Posterior vena cava (tissue), 2 donors: ENCODE measurements at regions not wholly inside any gene's neighbourhood (a gene's known extent, or its start where the extent isn't known, plus 50 kb on each side); places are given as distances from the start of the nearest gene placed in this dataset.
"Not testable (repeated sequence)": the region's sequence is repeated elsewhere in the genome, so short reads cannot be mapped to it uniquely, and the experiment has no call there.

ENCODE experiments used
- DNase-seq: peaks from one replicate; pipeline ENCODE4 v3.0.0-alpha.2; 2020; ENCODE audit warnings: low spot score
- intact Hi-C, 2 donors: fragments of 100-400 bp; cut with DNase I; formaldehyde crosslinking; loops; one replicate each; pipeline versions ENCODE4 v1.14.1 to v1.14.2; 2022 to 2023
- donor health status: DM: yes; HTN: yes; CAD: no.
- donor health status: DM: yes; HTN: yes; CAD: no.

DNA sequence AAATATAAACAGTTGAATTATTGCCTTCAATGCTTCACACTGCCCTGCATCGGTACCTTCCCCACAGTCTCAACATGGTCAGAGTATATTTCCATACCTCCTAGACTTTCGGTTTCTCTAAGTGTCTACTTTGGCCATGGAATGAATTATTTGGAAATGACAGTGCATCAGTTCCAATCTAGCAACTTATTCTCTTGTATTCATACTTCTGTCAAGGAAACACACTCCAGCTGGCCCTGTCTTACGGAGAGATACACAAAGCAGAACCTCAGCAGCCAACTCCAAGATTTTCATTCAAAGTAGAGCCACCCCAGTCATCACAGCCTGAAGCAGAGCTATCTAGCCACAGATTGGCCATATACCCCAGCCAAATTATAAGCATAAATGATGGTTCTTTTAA lies 518.4 kb upstream of the UBE2E2 start:
- intact Hi-C loops, result no loop called here
- DNase-seq, result no peak

DNA sequence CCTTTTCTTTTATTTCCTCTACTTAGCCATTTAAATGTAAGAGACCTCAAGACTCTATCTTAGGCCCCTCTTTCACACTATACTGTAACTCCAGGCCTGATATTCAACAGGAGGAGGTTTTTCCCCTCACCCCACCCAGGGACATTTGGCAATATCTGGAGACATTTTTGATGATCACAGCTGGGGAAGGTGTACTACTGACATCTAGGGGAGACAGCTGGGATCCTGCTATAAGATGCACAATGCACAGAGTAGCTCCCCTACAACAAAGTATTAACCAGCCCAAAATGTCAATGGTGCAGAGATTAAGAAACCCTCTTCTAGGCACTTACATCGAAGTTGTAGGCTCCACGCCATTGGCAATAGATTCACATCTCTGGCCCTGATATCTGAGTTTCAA lies 517.5 kb upstream of the UBE2E2 start:
- DNase-seq, result no peak
- intact Hi-C loops, result no loop called here

DNA sequence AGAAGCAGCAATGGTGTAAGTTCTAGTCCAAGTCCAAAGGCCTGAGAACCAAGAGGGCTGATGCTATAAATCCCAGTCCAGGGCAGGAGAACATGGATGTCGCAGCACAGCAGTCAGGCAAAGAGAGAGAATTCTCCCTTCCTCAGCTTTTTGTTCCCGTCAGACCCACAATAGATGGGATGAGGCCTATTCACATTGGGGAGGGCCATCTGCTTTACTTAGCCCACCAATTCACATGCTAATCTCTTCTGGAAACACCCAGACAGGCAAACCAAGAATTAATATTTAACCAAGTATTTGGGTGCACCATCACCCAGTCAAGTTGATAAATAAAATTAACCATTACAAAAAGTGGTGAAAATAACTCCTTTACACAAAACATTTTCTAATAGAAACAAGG lies 511.7 kb upstream of the UBE2E2 start:
- no peak for DNase-seq
- intact Hi-C loops, result no loop called here

DNA sequence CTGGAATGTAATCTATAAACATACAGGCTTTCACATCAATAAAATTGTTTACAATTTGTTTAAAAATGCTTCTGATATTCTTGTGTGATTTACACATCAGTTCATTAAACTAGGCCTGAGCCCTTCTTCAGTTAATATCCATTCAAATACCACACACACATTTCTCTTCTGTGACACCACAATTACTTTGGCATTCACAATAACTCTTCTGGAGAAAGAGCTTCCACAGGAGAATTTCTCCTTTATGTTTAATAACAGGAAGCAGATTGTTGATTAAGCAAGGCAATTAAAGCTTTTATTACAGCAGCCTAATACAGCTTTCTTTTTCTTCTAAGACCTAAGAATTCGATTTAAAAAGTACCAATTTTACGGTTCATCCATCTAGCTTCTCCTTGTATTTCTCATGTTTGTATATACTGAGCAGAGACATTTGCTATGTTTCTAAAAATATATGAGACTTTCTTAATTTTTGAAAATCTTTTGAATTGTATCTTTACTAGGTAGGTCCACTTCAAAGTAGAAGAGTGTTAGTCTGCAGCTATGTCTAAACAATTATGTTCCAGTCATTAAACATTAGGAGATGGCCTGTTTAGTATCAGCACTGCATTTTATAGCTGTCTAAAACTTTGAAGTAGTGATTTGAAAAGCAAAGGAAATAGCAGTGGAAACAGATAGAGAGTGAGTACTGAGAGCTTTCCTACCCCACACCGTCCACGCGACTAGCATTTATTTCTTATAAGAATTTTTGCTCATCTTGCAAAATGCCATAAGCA lies 511.1 kb upstream of the UBE2E2 start:
- intact Hi-C loops, result no loop called here
- no peak for DNase-seq

DNA sequence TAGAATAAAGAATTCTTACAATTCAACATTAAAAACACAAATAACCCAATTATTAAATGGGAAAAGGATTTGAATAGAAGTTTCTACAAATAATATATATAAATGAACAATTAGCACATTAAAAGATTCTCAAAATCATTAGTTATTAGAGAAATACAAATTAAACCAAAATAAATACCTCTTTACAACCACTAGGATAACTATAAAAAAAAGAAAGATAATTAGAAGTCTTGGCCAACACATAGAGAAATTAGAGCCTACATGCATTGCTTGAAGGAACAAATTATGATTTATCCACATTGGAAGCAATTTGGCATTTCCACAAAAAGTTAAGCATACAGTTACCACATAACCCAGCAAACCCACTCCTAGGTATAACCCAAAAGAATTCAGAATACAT lies 502.3 kb upstream of the UBE2E2 start:
- intact Hi-C loops, result no loop called here
- no peak for DNase-seq

DNA sequence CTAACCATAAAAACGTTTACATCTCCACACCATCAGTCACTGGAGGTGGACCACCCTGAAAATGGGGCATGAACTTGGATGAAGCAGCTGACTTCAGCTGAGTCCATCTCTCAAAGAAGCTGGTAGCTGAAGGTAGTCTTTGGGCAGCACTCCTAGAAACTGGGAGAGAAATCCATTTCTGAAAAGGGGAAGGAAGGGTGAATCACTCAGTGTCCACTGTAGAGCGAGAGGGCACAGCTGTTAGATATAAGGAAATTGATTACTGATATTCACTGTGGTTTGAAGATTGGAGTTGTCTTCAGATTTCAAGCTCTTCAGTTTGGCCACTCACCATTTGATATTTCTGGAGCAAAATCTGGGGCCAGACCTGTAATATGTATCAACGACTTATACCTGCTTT lies 499.0 kb upstream of the UBE2E2 start:
- DNase-seq, result no peak
- intact Hi-C loops, result no loop called here

DNA sequence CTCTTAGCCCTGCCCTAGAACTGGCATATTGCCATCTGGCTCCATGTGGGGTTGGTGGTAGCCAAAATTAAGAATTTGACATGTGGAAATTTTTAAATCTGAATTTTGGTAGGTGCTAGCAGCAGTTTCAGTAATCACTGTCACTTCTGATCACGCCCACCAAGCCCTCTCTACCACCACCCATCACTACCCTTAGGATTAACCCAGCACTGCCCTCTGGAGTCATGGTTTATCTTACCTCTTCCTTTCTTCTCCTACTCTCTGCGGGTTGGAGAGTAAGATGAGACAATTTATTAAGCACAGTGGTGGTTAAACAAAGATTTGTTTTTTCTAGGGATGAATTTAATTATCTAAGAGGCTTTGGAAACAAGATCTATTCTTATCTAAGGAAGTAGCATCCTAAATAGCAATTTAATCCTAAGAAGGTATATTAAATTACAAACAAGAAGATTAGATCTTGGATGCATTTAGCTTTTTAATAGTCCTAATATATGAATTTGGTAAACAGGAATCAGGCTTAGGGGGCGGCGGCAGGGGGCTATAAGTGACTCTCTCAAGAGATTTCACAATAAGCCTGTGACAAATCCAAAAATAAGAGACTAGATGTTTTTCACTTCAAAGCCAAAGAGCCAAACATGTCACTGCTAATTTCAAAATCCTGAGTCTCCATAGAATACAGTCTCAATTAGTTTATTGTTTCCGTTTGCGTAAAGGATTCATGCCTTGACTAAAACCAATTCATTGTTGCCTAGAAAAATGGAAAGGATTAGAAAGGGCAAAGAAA lies 498.4 kb upstream of the UBE2E2 start:
- DNase-seq, result no peak
- intact Hi-C loops, result no loop called here

DNA sequence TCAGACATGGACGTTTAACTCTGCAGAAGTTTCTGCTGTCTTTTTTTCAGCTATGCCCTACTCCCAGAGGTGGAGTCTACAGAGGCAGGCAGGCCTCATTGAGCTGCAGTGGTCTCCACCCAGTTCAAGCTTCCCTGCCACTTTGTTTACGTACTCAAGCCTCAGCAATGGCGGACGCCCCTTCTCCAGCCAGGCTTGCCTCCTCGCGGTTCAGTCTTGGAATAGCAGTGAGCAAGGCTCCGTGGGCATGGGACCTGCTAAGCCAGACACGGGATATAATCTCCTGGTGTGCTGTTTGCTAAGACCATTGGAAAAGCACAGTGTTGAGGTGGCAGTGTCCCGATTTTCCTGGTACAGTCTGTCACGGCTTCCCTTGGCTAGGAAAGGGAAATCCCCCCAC lies 496.2 kb upstream of the UBE2E2 start:
- intact Hi-C loops, DNase-seq: not testable (repeated sequence)

DNA sequence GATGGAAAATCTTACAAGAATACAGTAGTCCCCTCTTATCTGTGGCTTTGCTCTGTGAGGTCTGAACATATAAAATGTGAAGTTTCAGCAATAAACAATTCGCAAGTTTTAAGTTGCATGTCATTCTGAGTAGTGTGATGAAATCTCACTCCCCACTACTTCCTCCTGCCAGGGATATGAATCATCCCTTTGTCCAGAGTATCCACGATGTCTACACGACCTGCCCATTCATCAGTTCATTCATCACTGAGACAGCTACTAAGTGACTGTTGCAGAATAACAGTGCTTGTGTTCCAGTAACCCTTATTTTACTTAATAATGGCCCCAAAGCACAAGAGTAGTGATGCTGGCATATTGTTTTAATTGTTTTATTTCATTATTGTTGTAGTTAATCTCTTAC lies 489.2 kb upstream of the UBE2E2 start:
- no peak for DNase-seq
- intact Hi-C loops, result no loop called here

DNA sequence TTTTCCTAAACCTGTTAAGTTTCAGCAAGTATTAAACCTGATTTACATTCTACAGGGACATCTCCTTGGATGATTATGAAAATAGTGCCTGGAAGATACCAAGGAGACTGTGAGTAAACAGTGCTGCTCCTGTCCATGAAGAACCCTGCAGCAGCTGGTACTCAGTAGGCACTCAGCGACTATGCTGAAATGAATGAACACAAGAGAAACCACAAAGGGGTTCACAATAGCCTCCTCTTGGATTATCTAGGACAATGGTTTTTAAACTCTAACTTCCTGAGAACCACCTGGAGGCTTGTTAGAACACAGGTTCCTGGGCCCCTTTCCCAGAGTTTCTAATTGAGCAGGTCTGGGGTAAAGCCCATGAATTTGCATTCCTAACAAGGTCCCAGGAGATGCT lies 488.4 kb upstream of the UBE2E2 start:
- intact Hi-C loops, result no loop called here
- no peak for DNase-seq

DNA sequence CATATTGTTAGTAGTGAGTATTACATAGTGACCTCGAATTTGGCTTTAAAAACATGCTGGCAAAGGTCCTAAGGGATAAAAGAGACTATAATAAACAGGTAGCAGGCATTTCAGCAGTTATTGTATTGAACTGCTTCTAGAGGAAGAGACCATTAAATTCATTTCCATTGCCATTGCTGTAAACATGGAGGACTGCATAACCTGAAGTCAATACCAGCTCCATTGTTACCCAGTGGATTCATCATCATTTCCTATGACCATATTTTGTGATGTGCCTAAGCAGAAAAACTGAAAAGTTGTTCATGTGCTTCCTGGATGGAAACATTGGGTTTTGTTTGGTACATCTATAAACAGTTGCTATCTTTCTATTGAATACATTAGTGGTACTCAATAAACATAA lies 482.5 kb upstream of the UBE2E2 start:
- DNase-seq, result no peak
- intact Hi-C loops, result no loop called here

DNA sequence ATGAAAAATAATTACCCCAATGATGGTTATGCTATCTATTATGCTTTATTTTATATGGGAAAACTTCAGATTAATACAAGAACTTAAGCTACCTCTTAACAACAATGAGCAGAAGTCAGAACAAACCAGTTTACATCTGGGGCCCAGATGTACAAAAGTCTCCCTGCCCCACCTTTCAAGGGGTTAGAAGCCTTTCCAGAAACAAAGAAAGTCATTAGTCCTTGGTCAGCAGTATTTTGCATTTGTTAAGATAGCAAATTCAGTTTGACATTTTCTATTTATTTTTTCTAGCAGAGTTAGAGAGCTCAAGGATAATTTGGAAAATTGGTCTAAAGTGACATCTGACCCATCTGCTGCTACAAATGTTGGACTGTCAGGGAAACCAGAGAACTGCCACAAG lies 478.7 kb upstream of the UBE2E2 start:
- intact Hi-C loops, result no loop called here

DNA sequence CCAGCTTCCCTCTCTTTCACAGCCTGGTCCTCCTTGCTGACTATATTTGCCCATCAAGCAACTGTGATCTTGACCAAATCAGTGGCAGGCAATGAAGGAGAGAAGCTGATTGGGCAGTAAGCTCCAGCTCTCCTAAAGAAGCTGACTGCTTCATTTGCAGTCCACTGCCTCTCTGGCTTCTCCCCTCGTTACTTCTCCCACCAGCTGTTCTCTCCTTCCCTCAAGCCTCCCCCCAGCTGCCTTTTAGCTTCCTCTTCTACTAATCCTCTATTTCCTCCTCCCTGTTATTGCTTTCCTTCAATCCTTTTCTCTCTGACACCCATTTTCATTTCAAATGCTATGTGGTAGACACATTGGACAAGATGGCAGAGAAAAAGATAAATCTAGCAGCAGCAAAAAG lies 474.7 kb upstream of the UBE2E2 start:
- DNase-seq, result no peak
- intact Hi-C loops, result no loop called here

More for the DNA sequence above, 478.7 kb upstream of the UBE2E2 start:
- DNase-seq, result no peak

DNA sequence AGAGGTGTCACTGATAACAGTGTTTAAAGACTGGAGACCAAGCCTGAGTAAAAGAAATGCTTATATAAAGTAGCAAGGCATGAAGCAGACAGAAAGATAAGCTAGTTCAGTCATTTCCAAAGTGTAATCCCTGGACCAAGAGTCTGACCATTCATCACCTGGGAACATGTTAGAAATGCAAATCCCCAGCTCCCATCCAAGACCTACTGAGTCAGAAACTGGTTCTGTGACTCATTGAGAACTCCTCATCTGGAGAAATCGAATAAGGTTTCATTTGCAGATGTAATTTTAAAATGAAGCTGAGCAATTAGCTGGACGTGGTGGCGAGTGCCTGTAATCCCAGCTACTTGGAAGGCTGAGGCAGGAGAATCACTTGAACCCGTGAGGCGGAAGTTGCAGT lies 473.9 kb upstream of the UBE2E2 start:
- no peak for DNase-seq
- intact Hi-C loops, result no loop called here

DNA sequence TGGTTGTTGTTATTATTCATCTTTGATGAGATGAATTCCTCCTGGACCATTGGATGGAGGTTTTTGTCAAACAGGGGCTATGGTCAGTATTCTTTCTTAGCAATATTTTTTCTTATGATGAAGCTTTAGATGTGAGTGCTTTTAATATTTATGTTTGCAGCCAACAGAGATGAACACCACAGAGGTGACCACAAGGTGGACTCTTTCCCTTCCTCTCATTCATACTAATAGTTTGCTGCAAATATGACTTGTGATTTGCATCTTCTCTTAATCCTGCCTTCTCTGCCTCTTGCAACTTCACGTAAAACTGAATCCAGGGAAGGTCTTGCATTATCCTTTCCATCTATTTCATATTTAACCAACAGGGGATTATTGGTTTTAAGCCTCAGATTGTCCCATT lies 473.1 kb upstream of the UBE2E2 start:
- DNase-seq, result no peak
- intact Hi-C loops, result no loop called here

DNA sequence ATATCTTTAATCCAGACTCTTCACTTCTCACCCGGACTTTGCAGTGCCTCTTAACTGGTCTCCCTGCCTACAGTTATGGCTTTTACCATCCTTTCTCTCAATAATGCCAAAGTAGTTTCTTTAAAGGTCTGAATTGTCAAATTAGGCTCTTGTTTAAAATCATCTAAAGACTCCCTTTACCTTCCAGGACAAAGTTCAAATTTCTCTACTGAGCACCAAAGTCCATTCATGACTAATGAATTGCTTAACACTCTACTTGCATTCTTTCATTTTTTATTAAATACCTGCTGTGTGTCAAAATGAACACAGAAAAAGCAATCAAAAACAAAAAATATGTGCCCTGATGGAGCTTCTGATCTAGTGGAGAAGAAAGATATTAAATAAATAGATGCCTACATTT lies 472.4 kb upstream of the UBE2E2 start:
- intact Hi-C loops, result no loop called here
- no peak for DNase-seq

DNA sequence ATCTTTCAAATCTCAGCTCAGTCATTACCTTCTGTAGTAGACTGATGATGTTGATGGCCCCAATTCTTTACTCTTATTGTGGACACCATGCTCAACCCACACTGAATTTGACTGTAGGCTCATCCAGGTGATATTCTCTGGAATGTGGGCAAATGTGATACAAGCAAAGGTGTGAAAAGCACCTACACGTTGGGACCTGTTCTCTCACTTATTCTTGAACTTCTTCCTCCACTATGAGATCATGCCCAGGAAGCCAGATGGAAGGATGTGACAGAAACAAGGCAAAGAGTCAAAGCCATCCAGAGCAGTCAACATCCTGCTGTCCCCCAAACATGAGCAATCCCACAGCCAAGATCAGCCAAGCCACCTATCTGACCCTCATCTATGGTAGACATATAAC lies 471.2 kb upstream of the UBE2E2 start:
- no peak for DNase-seq
- intact Hi-C loops, result no loop called here

DNA sequence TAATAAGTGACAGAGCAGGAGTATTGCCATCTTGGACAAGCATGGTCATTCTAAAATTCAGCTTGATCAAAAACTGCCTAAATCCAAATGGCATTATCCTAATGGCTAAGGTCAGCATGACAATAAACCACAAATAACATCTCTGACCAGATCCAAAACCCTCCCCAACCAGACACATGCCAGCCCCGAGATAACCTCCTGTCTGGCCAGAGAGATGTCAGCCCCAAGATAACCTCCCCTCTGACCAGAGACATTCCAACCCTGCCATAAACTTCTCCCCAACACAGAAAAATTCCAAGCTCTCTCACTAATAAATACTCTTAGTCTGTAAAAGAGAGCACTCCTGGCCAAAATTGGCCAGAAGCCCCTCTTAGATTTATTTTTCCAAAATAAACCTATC lies 470.5 kb upstream of the UBE2E2 start:
- no peak for DNase-seq
- intact Hi-C loops, result no loop called here

DNA sequence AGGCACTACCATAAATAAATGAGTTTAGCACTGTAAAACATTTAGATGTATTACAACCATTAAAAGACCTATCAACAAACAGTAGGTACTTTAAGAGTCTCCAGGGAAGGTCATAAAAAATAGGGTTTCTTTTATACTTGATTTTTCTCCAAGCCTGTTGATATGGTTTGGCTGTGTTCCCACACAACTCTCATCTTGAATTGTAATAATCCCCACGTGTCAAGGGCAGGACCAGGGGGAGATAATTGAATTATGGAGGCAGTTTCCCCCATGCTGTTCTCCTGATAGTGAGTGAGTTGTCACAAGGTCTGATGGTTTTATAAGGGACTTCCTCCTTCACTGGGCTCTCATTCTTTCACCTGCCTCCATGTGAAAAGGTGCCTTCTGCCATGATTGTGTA lies 468.9 kb upstream of the UBE2E2 start:
- intact Hi-C loops, result no loop called here
- no peak for DNase-seq

DNA sequence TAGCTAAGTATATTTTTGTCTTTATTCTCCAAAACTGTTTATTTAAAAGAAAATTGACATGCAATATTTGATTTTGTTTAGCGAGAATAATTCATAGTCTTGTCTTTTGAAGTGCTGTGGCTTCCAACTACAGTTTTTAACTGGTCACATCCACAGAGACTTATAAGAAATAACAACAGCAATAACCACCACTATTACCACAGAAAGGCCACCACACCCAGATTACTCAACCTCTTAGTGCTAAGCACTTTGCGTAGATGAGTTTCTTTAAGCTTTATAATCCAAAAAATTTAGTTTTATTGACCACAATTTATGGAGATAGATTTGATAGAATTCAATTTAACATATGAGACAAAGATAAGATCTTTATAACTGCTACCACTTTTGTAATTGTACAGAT lies 468.4 kb upstream of the UBE2E2 start:
- intact Hi-C loops, result no loop called here
- DNase-seq, result no peak

DNA sequence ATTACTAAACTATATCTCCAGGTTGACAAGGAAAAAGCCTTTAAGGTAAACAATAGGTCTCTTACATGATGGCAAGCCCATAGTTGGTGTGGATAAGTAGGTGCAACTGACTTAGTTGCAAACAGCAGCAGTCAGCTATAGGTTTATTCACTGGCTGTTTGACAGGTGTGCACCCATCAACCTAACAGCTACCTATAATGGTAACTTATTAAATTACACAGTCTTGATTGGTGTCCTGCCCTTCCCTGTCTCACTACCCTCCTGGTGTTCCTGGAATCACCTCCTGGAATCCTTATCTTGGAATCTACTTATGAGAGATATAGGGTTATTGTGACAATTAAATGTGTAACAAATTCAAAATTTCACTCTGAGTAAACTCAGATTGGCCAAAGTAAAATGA lies 467.8 kb upstream of the UBE2E2 start:
- no peak for DNase-seq
- intact Hi-C loops, result no loop called here
